Loucy (cell line): ENCODE measurements at regions not wholly inside any gene's neighbourhood (a gene's known extent, or its start where the extent isn't known, plus 50 kb on each side); places are given as distances from the start of the nearest gene placed in this dataset.

ENCODE experiments used
- H2AFZ ChIP-seq: fragments of 200-600 bp; sonication (generic); 2 replicates; pipeline ENCODE4 v1.6.0; 2016; ENCODE audit warnings: antibody characterized with exemption, mild to moderate bottlenecking, low read length, moderate library complexity
- H3F3A ChIP-seq: fragments of 200-600 bp; 2 replicates; pipeline ENCODE4 v1.6.0; 2016; ENCODE audit warnings: antibody characterized with exemption, low read depth, mild to moderate bottlenecking
- H3K27me3 ChIP-seq: fragments of 200-600 bp; sonication (generic); 2 replicates; pipeline ENCODE4 v1.6.1; 2014; ENCODE audit warnings: low read length, mild to moderate bottlenecking; ENCODE audit not compliant: insufficient read depth, poor library complexity, severe bottlenecking
- H3K36me3 ChIP-seq: fragments of 200-600 bp; sonication (generic); 2 replicates; pipeline ENCODE4 v1.6.1; 2016; ENCODE audit warnings: low read length; ENCODE audit not compliant: insufficient read depth
- H3K4me1 ChIP-seq: fragments of 200-600 bp; sonication (generic); 2 replicates; pipeline ENCODE4 v1.5.1; 2014; ENCODE audit warnings: low read length, mild to moderate bottlenecking; ENCODE audit not compliant: insufficient read depth, poor library complexity, severe bottlenecking
- H3K4me2 ChIP-seq: fragments of 200-600 bp; sonication (generic); 2 replicates; pipeline ENCODE4 v1.6.0; 2014; ENCODE audit warnings: antibody characterized with exemption, low read length, low read depth, mild to moderate bottlenecking; ENCODE audit not compliant: poor library complexity, severe bottlenecking
- H3K4me3 ChIP-seq: fragments of 200-600 bp; sonication (generic); 2 replicates; pipeline ENCODE4 v1.5.1; 2014; ENCODE audit warnings: low read length, mild to moderate bottlenecking, mixed read lengths; ENCODE audit not compliant: poor library complexity, severe bottlenecking
- H3K79me2 ChIP-seq: fragments of 200-600 bp; sonication (generic); 2 replicates; pipeline ENCODE4 v1.6.1; 2014; ENCODE audit warnings: low read length; ENCODE audit not compliant: insufficient read depth
- H3K9ac ChIP-seq: fragments of 200-600 bp; sonication (generic); 2 replicates; pipeline ENCODE4 v1.6.0; 2014; ENCODE audit warnings: mild to moderate bottlenecking, low read depth, low read length, moderate library complexity; ENCODE audit not compliant: poor library complexity, severe bottlenecking
- H3K9me2 ChIP-seq: fragments of 200-600 bp; sonication (generic); replicated peaks from 2 replicates; pipeline ENCODE4 v1.6.1; 2016; ENCODE audit warnings: low read depth, low read length, mixed read lengths
- H3K9me3 ChIP-seq: fragments of 200-600 bp; sonication (generic); 2 replicates; pipeline ENCODE4 v1.6.1; 2014; ENCODE audit warnings: mild to moderate bottlenecking, antibody characterized with exemption, low read length, low read depth; ENCODE audit not compliant: insufficient read depth
- H4K20me1 ChIP-seq: fragments of 200-600 bp; sonication (generic); 2 replicates; pipeline ENCODE4 v1.6.0; 2014; ENCODE audit warnings: antibody characterized with exemption, low read length, mild to moderate bottlenecking; ENCODE audit not compliant: insufficient read depth, poor library complexity, severe bottlenecking
- CTCF ChIP-seq: fragments of 200-600 bp; sonication (generic); conservative IDR thresholded peaks from 2 replicates; pipeline ENCODE4 v1.5.1; 2014; ENCODE audit warnings: mild to moderate bottlenecking, antibody characterized with exemption, low read length
- EZH2phosphoT487 ChIP-seq: fragments of 200-600 bp; IDR thresholded peaks from 2 replicates; pipeline ENCODE4 v1.6.1; 2018; ENCODE audit warnings: antibody characterized with exemption, mild to moderate bottlenecking, moderate library complexity, borderline replicate concordance

GRCh38 chr2:23023722-23024121 lies 361.3 kb upstream of the KLHL29 start:
- Histone ChIP-seq H3K9me2 (no peaks in the 10 kb centered on the region), H3K9me3 (no peaks in the 10 kb centered on the region), H3K79me2 (no peaks in the 10 kb centered on the region), H3K4me3 (no peak overlapping the region), H3K9ac (no peak overlapping the region), H3K4me1 (no peaks in the 10 kb centered on the region), H3K4me2 (no peak overlapping the region), H3K27me3 (no peaks in the 10 kb centered on the region), H4K20me1 (no peaks in the 10 kb centered on the region), H3F3A (no peaks in the 10 kb centered on the region), H2AFZ (no peak overlapping the region), H3K36me3 (no peaks in the 10 kb centered on the region)
- TF ChIP-seq CTCF (no peak), EZH2phosphoT487 (no peak)

- no peaks in the 10 kb centered on the region for H3K36me3 ChIP-seq
- H3K9ac ChIP-seq: no peak overlapping the region
- H3K4me3 ChIP-seq: no peak overlapping the region
- no peak for TF ChIP-seq CTCF
- no peak for TF ChIP-seq EZH2phosphoT487
- H3K9me2 ChIP-seq: no peaks in the 10 kb centered on the region
- H4K20me1 ChIP-seq: no peaks in the 10 kb centered on the region
- no peak overlapping the region for H3K4me2 ChIP-seq
- H2AFZ ChIP-seq: no peak overlapping the region
- H3K9me3 ChIP-seq: no peaks in the 10 kb centered on the region; the same call in 1 of the 2 replicates
- H3F3A ChIP-seq: no peaks in the 10 kb centered on the region
- H3K79me2 ChIP-seq: no peaks in the 10 kb centered on the region
- no peaks in the 10 kb centered on the region for H3K4me1 ChIP-seq
- no peaks in the 10 kb centered on the region for H3K27me3 ChIP-seq
These were observed 358.3 kb upstream of the KLHL29 start for GRCh38 chr2:23026671-23027070.

GRCh38 chr2:23027396-23027795 lies 357.6 kb upstream of the KLHL29 start:
- TF ChIP-seq EZH2phosphoT487 (no peak), CTCF (no peak)
- H3K9me2 ChIP-seq: no peaks in the 10 kb centered on the region
- no peaks in the 10 kb centered on the region for H3K36me3 ChIP-seq
- H3K9me3 ChIP-seq: no peaks in the 10 kb centered on the region; the same call in 1 of the 2 replicates
- no peak overlapping the region for H3K4me2 ChIP-seq
- no peak overlapping the region for H3K9ac ChIP-seq
- no peaks in the 10 kb centered on the region for H3K79me2 ChIP-seq
- no peak overlapping the region for H2AFZ ChIP-seq
- no peaks in the 10 kb centered on the region for H4K20me1 ChIP-seq
- H3F3A ChIP-seq: no peaks in the 10 kb centered on the region
- H3K4me1 ChIP-seq: no peaks in the 10 kb centered on the region
- H3K4me3 ChIP-seq: no peak overlapping the region
- H3K27me3 ChIP-seq: no peaks in the 10 kb centered on the region
